Left lung (tissue), 4 donors: ENCODE measurements at regions not wholly inside any gene's neighbourhood (a gene's known extent, or its start where the extent isn't known, plus 50 kb on each side); places are given as distances from the start of the nearest gene placed in this dataset.
A peak's percentile ranks its signal among the peaks of the same experiment; 100 is the strongest.

Source experiments
- ATAC-seq: fragments of 200-7000 bp; cut with Tn5 transposase; one replicate; pipeline ENCODE4 v1.9.1; 2020; ENCODE audit warnings: moderate library complexity
- DNase-seq, 4 donors: peaks; one replicate each; pipeline ENCODE4 v3.0.0-alpha.2; 2013 to 2020
- H3K27ac ChIP-seq, 2 donors: fragments of 200-600 bp; sonication (generic) in 1 of 2; one replicate each; pipeline versions ENCODE4 v1.5.0 to v1.8.0; 2020 to 2021
- H3K27me3 ChIP-seq, 2 donors: fragments of 200-600 bp; sonication (generic) in 1 of 2; one replicate each; pipeline versions ENCODE4 v1.5.0 to v1.8.0; 2020 to 2021
- H3K36me3 ChIP-seq, 2 donors: fragments of 200-600 bp; sonication (generic) in 1 of 2; one replicate each; pipeline versions ENCODE4 v1.5.0 to v1.8.0; 2020 to 2021
- H3K4me1 ChIP-seq, 2 donors: fragments of 200-600 bp; one replicate each; pipeline ENCODE4 v1.8.0; 2021
- H3K4me3 ChIP-seq, 2 donors: fragments of 200-600 bp; sonication (generic) in 1 of 2; one replicate each; pipeline versions ENCODE4 v1.5.0 to v1.8.0; 2020 to 2021; ENCODE audit warnings: mild to moderate bottlenecking in 1 of 2
- H3K9me3 ChIP-seq, 2 donors: fragments of 200-600 bp; sonication (generic) in 1 of 2; one replicate each; pipeline versions ENCODE4 v1.5.0 to v1.8.0; 2020 to 2021
- intact Hi-C, 2 donors: fragments of 100-400 bp; cut with DNase I; formaldehyde crosslinking; loops; one replicate each; pipeline versions ENCODE4 v1.11.2 to v1.14.2; 2022
- TF ChIP-seq, protein P1 (sequence below), 2 donors: fragments of 200-600 bp; sonication (generic) in 1 of 2; IDR thresholded peaks; one replicate each; pipeline versions ENCODE4 v1.5.0 to v1.8.0; 2021; ENCODE audit warnings: antibody characterized with exemption in 2 of 2
- donor health status: DM: no; HTN: yes; CAD: no.
- donor health status: DM: no; HTN: no; CAD: no.

DNA sequence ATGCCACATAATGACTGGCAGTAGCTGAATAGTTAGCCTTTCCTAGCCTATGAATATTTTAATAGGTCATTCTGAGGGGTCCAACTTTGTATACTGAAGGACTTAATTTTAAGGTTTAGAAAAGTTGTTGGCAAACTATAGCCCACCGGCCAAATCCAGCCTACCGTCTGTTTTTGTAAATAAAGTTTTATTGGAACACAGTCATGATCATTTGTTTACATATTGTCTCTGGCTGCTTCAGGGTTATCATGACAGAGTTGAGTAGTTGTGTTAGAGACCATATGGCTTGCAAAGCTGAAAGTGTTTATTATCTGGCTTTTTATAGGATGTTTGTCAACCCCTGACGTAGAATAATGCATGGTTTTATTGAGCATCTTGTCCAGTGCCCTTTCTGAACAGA is 73.4 kb downstream of the NTMT2 start:
- intact Hi-C loops: no loop called here
- Histone ChIP-seq H3K4me3 (no peak overlapping the region), H3K9me3 (no peaks in the 10 kb centered on the region), H3K27ac (no peak overlapping the region), H3K27me3 (no peaks in the 10 kb centered on the region), H3K4me1 (no peaks in the 10 kb centered on the region), H3K36me3 (no peaks in the 10 kb centered on the region)
- TF ChIP-seq, protein P1, sequence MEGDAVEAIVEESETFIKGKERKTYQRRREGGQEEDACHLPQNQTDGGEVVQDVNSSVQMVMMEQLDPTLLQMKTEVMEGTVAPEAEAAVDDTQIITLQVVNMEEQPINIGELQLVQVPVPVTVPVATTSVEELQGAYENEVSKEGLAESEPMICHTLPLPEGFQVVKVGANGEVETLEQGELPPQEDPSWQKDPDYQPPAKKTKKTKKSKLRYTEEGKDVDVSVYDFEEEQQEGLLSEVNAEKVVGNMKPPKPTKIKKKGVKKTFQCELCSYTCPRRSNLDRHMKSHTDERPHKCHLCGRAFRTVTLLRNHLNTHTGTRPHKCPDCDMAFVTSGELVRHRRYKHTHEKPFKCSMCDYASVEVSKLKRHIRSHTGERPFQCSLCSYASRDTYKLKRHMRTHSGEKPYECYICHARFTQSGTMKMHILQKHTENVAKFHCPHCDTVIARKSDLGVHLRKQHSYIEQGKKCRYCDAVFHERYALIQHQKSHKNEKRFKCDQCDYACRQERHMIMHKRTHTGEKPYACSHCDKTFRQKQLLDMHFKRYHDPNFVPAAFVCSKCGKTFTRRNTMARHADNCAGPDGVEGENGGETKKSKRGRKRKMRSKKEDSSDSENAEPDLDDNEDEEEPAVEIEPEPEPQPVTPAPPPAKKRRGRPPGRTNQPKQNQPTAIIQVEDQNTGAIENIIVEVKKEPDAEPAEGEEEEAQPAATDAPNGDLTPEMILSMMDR (IDR thresholded peaks at IDR 0.05): no peak
- no peak for DNase-seq
- no peak for ATAC-seq

DNA sequence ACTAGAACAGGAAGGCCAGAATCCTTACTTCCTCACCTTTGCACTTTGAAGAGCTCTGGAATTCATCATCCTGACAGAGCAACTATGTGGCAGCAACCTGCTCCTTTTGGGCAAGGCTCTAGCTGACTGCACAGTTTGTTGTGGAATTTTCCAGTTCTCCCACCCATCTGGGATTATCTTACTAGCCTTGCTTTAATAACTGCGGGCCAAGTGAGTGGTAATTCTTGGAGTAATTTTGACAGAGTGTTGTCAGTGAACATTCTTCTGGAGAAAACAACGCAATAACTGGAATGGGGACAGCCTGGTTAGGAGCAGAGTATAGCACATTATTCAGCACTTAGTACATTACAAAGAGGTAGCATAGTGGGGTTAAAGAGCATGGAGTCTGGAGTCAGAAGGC is 75.3 kb downstream of the NTMT2 start:
- ATAC-seq (peak; percentile 46), DNase-seq (no peak)
- H3K9me3 ChIP-seq: no peaks in the 10 kb centered on the region
- no peaks in the 10 kb centered on the region for H3K4me1 ChIP-seq
- no peak overlapping the region for H3K4me3 ChIP-seq
- TF ChIP-seq, protein P1 (IDR thresholded peaks at IDR 0.05): no peak
- intact Hi-C loops: no loop called here
- no peaks in the 10 kb centered on the region for H3K36me3 ChIP-seq
- H3K27me3 ChIP-seq: no peaks in the 10 kb centered on the region
- H3K27ac ChIP-seq: no peak overlapping the region

DNA sequence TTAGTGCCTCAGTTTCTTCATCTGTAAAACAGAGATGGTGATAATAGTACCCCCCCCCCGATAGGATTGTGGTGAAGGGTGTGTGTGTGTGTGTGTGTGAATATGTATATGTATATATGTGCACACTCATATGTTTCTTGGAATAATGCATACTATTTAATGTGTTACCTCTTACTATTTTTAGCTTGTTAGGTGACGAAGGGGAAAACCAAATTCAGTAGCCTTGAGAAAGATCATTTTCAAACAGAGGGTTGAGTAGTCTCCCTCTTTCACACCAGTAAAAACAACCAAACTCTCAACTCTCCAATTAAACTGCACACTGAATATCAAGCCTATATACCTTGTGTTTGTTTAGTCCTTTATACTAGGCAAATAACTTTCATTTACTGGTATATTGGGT is 75.7 kb downstream of the NTMT2 start:
- H3K9me3 ChIP-seq: no peaks in the 10 kb centered on the region
- H3K27me3 ChIP-seq: no peaks in the 10 kb centered on the region
- intact Hi-C loops: no loop called here
- H3K4me3 ChIP-seq: no peak overlapping the region
- no peaks in the 10 kb centered on the region for H3K36me3 ChIP-seq
- DNase-seq (no peak), ATAC-seq (no peak)
- no peak overlapping the region for H3K27ac ChIP-seq
- no peaks in the 10 kb centered on the region for H3K4me1 ChIP-seq
- TF ChIP-seq, protein P1 (IDR thresholded peaks at IDR 0.05): no peak

DNA sequence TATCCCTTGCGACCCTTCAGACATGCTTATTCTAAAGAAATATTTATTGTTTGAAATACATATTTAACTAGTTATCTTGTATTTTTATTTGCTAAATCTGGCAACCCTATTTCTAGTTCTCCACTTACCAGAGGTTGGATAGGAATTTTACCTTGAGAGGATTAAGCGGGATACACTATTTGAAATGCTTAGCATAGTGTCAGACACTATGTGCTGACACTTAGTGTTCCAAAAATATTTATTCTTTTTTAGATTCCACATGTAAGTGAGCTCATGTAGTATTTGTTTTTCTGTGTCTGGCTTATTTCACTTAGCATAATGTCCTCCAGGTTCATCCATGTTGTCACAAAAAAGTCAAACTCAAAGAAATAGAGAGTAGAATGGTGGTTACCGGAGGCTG is 78.7 kb downstream of the NTMT2 start:
- no peak overlapping the region for H3K27ac ChIP-seq
- no peak for ATAC-seq
- TF ChIP-seq, protein P1 (IDR thresholded peaks at IDR 0.05): no peak
- no peak overlapping the region for H3K4me3 ChIP-seq
- intact Hi-C loops: no loop called here
- no peaks in the 10 kb centered on the region for H3K9me3 ChIP-seq
- H3K4me1 ChIP-seq: no peaks in the 10 kb centered on the region
- no peaks in the 10 kb centered on the region for H3K27me3 ChIP-seq
- H3K36me3 ChIP-seq: no peaks in the 10 kb centered on the region
- no peak for DNase-seq

DNA sequence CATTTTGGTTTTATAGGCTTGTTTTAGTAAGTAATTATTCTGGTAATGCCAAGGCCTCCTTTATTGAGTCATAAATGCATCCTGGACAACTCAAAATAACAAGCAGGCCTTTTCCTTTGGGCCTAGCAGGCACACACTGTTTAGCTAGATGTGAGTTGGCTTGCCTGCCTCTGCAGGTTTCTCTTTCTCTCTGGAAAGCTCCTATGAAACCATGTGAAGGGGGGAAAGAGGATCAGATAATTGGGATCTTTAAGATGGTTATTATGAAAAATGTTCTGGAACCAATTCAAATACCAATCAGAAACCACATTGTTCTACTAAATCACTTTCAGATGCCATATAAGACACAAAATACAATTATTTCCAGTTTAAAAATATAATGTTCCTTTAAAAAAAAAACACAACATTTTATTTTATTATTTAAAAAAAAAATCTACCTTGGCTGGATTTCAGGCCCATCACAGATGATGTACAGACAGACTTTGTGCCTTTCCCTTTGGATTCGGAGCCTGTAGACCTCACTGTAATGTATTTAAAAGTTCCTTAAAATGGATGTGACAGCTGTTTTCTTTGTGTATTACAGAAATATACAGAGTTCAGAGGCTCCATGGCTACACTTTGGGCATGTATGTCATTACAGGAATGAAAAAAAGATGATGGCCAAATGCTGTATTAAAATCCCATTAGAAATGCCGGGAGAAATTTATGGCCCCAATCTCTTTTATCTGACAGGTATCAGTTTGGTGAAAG is 80.2 kb downstream of the NTMT2 start:
- no peaks in the 10 kb centered on the region for H3K36me3 ChIP-seq
- no peak overlapping the region for H3K4me3 ChIP-seq
- TF ChIP-seq, protein P1 (IDR thresholded peaks at IDR 0.05): no peak
- ATAC-seq: no peak
- H3K9me3 ChIP-seq: no peaks in the 10 kb centered on the region
- no peaks in the 10 kb centered on the region for H3K4me1 ChIP-seq
- H3K27ac ChIP-seq: no peak overlapping the region
- no peak for DNase-seq
- intact Hi-C loops: no loop called here
- H3K27me3 ChIP-seq: no peaks in the 10 kb centered on the region
